K562 (cell line): ENCODE measurements at regions not wholly inside any gene's neighbourhood (a gene's known extent, or its start where the extent isn't known, plus 50 kb on each side); places are given as distances from the start of the nearest gene placed in this dataset.

Experiments used
- EP300 ChIP-seq: IDR thresholded peaks from 2 replicates; pipeline ENCODE4 v1.6.1; 2012; ENCODE audit warnings: low read length, improper control_type of control experiment
- MAZ ChIP-seq, 2 experiments: fragments of 450-650 bp in 1 of 2; sonication (generic) in 1 of 2; formaldehyde crosslinking; IDR thresholded peaks in 1 of 2; conservative IDR thresholded peaks in 1 of 2; 2 replicates each; pipeline versions ENCODE4 v1.4.0 to v1.5.0; 2020; ENCODE audit warnings: mild to moderate bottlenecking in 1 of 2, missing genetic modification reagents in 1 of 2
- PCBP2 ChIP-seq: fragments of 200-400 bp; formaldehyde crosslinking; IDR thresholded peaks from 2 replicates; pipeline ENCODE4 v1.6.1; 2018; ENCODE audit warnings: low read length, low read depth, mild to moderate bottlenecking, moderate library complexity; ENCODE audit not compliant: poor library complexity, severe bottlenecking
- PKNOX1 ChIP-seq: fragments of 450-650 bp; IDR thresholded peaks from 2 replicates; pipeline ENCODE4 v1.6.1; 2016
- POLR2AphosphoS5 ChIP-seq: IDR thresholded peaks from 2 replicates; pipeline ENCODE4 v1.6.1; 2011; ENCODE audit warnings: mild to moderate bottlenecking, low read depth, low read length, moderate library complexity; ENCODE audit not compliant: control insufficient read depth, insufficient read depth
- SIN3B ChIP-seq: fragments of 450-650 bp; IDR thresholded peaks from 2 replicates; pipeline ENCODE4 v1.6.1; 2017; ENCODE audit warnings: low read depth, mild to moderate bottlenecking, moderate library complexity
- ZBTB40 ChIP-seq, 2 experiments: fragments of 450-650 bp in 1 of 2; sonication (generic) in 1 of 2; formaldehyde crosslinking in 1 of 2; IDR thresholded peaks; 2 replicates each; pipeline versions ENCODE4 v1.7.1 to v1.9.0; 2016 to 2022; ENCODE audit warnings: inconsistent platforms in 1 of 2, mild to moderate bottlenecking in 1 of 2, missing genetic modification reagents in 1 of 2
- TF ChIP-seq, protein P1 (sequence below): sonication (generic); formaldehyde crosslinking; IDR thresholded peaks from 2 replicates; pipeline ENCODE4 v1.9.0; 2022; ENCODE audit warnings: mild to moderate bottlenecking, missing genetic modification reagents

- TF ChIP-seq MAZ (CRISPR knock-in tag; conservative IDR thresholded peaks at IDR 0.05 in 1 of 2, IDR thresholded peaks at IDR 0.05 in 1 of 2) (no peak), PKNOX1 (no peak), EP300 (no peak), POLR2AphosphoS5 (no peak), SIN3B (no peak), PCBP2 (no peak), ZBTB40 (IDR thresholded peaks at IDR 0.05) (no peak), ZBTB40 (CRISPR knock-in tag; IDR thresholded peaks at IDR 0.05) (no peak)
- TF ChIP-seq, protein P1, sequence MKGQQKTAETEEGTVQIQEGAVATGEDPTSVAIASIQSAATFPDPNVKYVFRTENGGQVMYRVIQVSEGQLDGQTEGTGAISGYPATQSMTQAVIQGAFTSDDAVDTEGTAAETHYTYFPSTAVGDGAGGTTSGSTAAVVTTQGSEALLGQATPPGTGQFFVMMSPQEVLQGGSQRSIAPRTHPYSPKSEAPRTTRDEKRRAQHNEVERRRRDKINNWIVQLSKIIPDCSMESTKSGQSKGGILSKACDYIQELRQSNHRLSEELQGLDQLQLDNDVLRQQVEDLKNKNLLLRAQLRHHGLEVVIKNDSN (CRISPR knock-in tag): no peak
Measured at GRCh38 chr20:11845340-11845739, 72.4 kb upstream of the BTBD3 start.
